ENCODE measurements at regions not wholly inside any gene's neighbourhood (a gene's known extent, or its start where the extent isn't known, plus 50 kb on each side); places are given as distances from the start of the nearest gene placed in this dataset.

- TF ChIP-seq JUN (IDR thresholded peaks at IDR 0.05; ENCODE audit: borderline replicate concordance, insufficient read depth, insufficient read length, low read depth) = no peak
- no peak for TF ChIP-seq CTCF (IDR thresholded peaks at IDR 0.05; ENCODE audit: extremely low read depth in 1 of 2, insufficient read depth in 1 of 2, low read depth in 1 of 2, low read length in 2 of 2)
These were observed 116.6 kb upstream of the ADRA1B start for GRCh38 chr5:159799701-159800100.
